GM12872 (cell line): ENCODE measurements at regions not wholly inside any gene's neighbourhood (a gene's known extent, or its start where the extent isn't known, plus 50 kb on each side); places are given as distances from the start of the nearest gene placed in this dataset.

Experiments
- CTCF ChIP-seq: IDR thresholded peaks from 3 replicates; pipeline ENCODE4 v1.5.1; 2011; ENCODE audit warnings: low read depth, mild to moderate bottlenecking, low read length, moderate library complexity; ENCODE audit not compliant: insufficient read depth

- TF ChIP-seq CTCF: no peak
Measured at GRCh38 chr5:67393211-67393610, 196.6 kb upstream of the CD180 start.

- TF ChIP-seq CTCF: no peak
Measured at GRCh38 chr5:67390935-67391334, 194.3 kb upstream of the CD180 start.

- no peak for TF ChIP-seq CTCF
Measured at GRCh38 chr5:67383451-67383850, 186.9 kb upstream of the CD180 start.

- TF ChIP-seq CTCF: no peak
Measured at GRCh38 chr5:67381236-67381880, 184.8 kb upstream of the CD180 start.

GRCh38 chr5:67380431-67380830 lies 183.8 kb upstream of the CD180 start:
- TF ChIP-seq CTCF: no peak

DNA sequence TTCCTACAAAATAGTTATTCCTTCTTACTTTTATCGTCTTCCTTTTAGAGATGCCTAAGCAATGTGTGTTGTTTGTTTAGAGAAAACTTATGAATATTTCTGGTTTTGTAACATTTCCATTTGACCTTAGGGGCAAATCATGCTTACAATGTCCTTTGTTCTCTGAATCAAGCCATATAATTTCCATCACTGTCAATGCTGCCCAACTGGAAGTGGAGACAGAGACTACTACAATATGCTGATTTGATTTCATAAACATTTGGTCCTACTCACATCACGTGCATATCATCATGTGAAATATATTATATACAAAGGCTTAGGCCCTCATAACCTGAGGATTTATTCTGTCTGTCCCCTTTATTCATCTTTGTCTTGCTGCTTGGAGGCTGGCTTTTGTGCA lies 183.2 kb upstream of the CD180 start:
- TF ChIP-seq CTCF: no peak

GRCh38 chr5:67378256-67378655 lies 181.7 kb upstream of the CD180 start:
- TF ChIP-seq CTCF: no peak

DNA sequence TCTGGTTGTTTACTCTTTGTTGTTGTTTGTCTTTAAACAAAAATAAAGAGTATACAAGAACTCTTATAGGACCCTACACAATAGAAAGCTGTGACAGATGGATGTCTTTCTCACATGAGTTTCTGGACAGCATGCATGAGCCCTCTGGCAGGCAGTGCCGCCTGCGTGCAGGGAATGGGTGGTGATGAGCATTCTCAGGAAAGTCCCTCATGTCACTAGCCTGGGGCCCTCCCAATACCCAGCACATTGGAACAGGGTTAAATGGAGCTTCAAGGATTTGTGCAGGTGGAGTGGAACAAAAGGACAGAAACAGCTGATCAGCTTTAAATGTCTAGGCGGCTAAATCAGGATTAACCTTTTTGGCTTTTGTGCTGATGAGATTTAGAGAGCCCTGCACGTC lies 181.0 kb upstream of the CD180 start:
- no peak for TF ChIP-seq CTCF
